SU-DHL-6 (cell line): ENCODE measurements at regions not wholly inside any gene's neighbourhood (a gene's known extent, or its start where the extent isn't known, plus 50 kb on each side); places are given as distances from the start of the nearest gene placed in this dataset.

Experiments used
- H2AFZ ChIP-seq: fragments of 200-600 bp; sonication (generic); 2 replicates; pipeline ENCODE4 v1.6.1; 2014; ENCODE audit warnings: low read depth, mild to moderate bottlenecking, moderate library complexity, mixed read lengths, antibody characterized with exemption, low read length; ENCODE audit not compliant: severe bottlenecking
- H3F3A ChIP-seq: fragments of 200-600 bp; shearing (Covaris generic); 2 replicates; pipeline ENCODE4 v1.6.0; 2016; ENCODE audit warnings: antibody characterized with exemption, mild to moderate bottlenecking; ENCODE audit not compliant: insufficient read depth
- H3K27ac ChIP-seq: fragments of 200-600 bp; sonication (generic); 2 replicates; pipeline ENCODE4 v1.5.1; 2016; ENCODE audit warnings: low read depth, mild to moderate bottlenecking, low read length, moderate library complexity, mixed read lengths
- H3K27me3 ChIP-seq: fragments of 200-600 bp; sonication (generic), shearing (Covaris generic); 2 replicates; pipeline ENCODE4 v1.6.0; 2014; ENCODE audit warnings: mild to moderate bottlenecking, low read length
- H3K36me3 ChIP-seq: fragments of 200-600 bp; sonication (generic); 2 replicates; pipeline ENCODE4 v1.6.1; 2014; ENCODE audit warnings: mild to moderate bottlenecking, low read length, mixed read lengths
- H3K4me2 ChIP-seq: fragments of 300-600, 200-600 bp; shearing (Covaris generic), sonication (generic); 2 replicates; pipeline ENCODE4 v1.6.0; 2014; ENCODE audit warnings: low read length, low read depth, mild to moderate bottlenecking; ENCODE audit not compliant: poor library complexity, severe bottlenecking
- H3K4me3 ChIP-seq: fragments of 200-600 bp; sonication (generic); 2 replicates; pipeline ENCODE4 v1.5.1; 2014; ENCODE audit warnings: antibody characterized with exemption, low read length, mild to moderate bottlenecking, mixed read lengths; ENCODE audit not compliant: insufficient read depth, poor library complexity, severe bottlenecking
- H3K79me2 ChIP-seq: fragments of 200-600 bp; sonication (generic); 2 replicates; pipeline ENCODE4 v1.6.1; 2014; ENCODE audit warnings: mild to moderate bottlenecking, low read length, moderate library complexity; ENCODE audit not compliant: insufficient read depth
- H3K9ac ChIP-seq: fragments of 200-600 bp; sonication (generic); 2 replicates; pipeline ENCODE4 v1.7.0; 2014; ENCODE audit warnings: mild to moderate bottlenecking, low read length
- H3K9me2 ChIP-seq: fragments of 200-600 bp; sonication (generic); replicated peaks from 2 replicates; pipeline ENCODE4 v1.6.1; 2014; ENCODE audit warnings: low read length; ENCODE audit not compliant: insufficient read depth
- H3K9me3 ChIP-seq: fragments of 200-600 bp; sonication (generic); 2 replicates; pipeline ENCODE4 v1.6.1; 2014; ENCODE audit warnings: low read length, mixed read lengths; ENCODE audit not compliant: insufficient read depth
- H4K20me1 ChIP-seq: fragments of 200-600 bp; sonication (generic); 2 replicates; pipeline ENCODE4 v1.6.1; 2014; ENCODE audit warnings: low read depth, mild to moderate bottlenecking, antibody characterized with exemption, low read length, moderate library complexity, mixed read lengths
- CTCF ChIP-seq: fragments of 200-600 bp; sonication (generic); IDR thresholded peaks from one replicate; pipeline ENCODE4 v1.5.1; 2017; ENCODE audit warnings: antibody characterized with exemption, mild to moderate bottlenecking, low read length, moderate library complexity; ENCODE audit not compliant: insufficient read depth, poor library complexity, severe bottlenecking
- EZH2phosphoT487 ChIP-seq: fragments of 200-600 bp; sonication (generic), shearing (Covaris generic); conservative IDR thresholded peaks from 2 replicates; pipeline ENCODE4 v1.6.1; 2018; ENCODE audit warnings: mild to moderate bottlenecking, antibody characterized with exemption, low read length, moderate library complexity, mixed read lengths

DNA sequence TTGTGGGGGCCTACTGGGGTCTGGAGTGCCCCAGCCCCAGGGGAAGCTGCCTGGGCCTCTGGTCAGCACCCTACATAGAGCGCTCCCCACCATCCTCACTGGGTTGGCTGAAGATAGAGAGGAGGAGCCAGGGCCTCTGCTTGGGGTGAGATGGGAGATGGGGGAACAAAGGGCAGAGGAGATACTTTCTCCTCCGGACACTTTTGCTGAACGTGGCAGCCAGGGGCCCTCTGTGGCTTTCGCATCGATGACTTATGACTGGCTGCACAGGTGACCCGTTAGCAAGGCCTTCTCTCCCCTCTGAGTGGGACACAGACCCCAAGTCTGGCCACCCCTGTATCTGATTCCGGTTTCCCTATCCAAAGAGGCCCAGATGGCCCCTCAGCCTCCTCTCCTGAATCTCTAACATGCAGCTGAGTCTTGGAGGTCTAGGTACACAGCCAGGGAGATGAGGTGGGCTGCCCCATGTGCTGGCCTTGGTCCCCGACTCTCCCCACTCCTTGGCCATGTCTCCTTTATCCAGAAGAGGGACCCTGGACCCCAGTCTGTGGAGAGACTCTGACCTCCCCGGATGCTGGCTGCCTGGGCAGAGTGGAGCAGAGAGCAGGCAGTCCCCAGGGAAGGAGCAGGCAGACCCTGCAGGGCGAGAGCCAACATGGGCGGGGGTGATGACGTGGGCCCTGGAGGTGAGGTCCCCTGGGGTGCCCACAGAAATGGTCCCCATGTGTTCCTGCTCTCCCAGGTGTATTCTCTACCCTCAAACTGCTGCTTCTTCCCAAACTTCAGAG is 59.3 kb upstream of the NECTIN1 start:
- H3K4me2 ChIP-seq, result no peak overlapping the region
- no peaks in the 10 kb centered on the region for H3F3A ChIP-seq
- no peaks in the 10 kb centered on the region for H3K79me2 ChIP-seq
- no peaks in the 10 kb centered on the region for H3K36me3 ChIP-seq
- no peak overlapping the region for H3K4me3 ChIP-seq
- H3K9me3 ChIP-seq, result no peaks in the 10 kb centered on the region
- no peaks in the 10 kb centered on the region for H3K9me2 ChIP-seq
- no peak overlapping the region for H3K27ac ChIP-seq
- no peaks in the 10 kb centered on the region for H4K20me1 ChIP-seq
- TF ChIP-seq EZH2phosphoT487 (no peak), CTCF (no peak)
- no peak overlapping the region for H2AFZ ChIP-seq
- no peak overlapping the region for H3K9ac ChIP-seq
- no peaks in the 10 kb centered on the region for H3K27me3 ChIP-seq

GRCh38 chr11:119787074-119787461 is 58.1 kb upstream of the NECTIN1 start:
- no peak overlapping the region for H3K27ac ChIP-seq

DNA sequence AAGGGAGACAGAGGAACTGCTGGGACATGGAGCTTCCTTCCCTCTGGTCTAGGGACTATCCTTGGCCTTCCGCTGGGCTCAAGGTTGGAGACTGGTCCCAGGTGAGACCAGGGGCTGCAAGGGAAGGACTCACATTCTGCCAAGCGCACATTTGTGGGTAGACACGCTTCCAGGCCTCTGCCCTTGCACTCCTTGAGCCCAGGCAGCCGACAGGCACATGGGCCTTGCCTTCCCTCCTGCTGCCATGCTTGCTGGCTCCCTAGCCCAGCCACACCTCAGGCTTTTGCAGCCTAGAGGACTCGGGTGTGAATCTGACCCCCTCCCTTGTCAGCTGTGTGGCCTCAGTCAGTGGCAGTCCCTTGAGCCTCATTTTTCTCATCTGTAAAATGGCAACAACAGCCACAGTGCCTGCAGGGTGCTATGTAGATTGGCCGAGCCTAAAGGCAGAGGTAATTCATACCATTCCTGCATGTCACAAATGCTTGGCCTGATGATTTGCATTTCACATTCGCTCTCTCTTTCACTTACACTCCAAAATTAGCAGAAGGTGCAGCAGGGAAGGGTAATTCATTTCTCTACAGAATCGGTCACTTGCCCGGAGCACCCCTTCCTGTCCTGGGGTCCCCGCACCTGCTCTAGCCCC is 57.6 kb upstream of the NECTIN1 start:
- Histone ChIP-seq H3K36me3 (no peaks in the 10 kb centered on the region), H3K4me3 (no peak overlapping the region), H3K27me3 (no peaks in the 10 kb centered on the region), H3K79me2 (no peaks in the 10 kb centered on the region), H2AFZ (no peak overlapping the region), H3K9me3 (no peaks in the 10 kb centered on the region), H3K9ac (no peak overlapping the region), H4K20me1 (no peaks in the 10 kb centered on the region), H3K4me2 (no peak overlapping the region), H3K27ac (no peak overlapping the region), H3F3A (no peaks in the 10 kb centered on the region), H3K9me2 (no peaks in the 10 kb centered on the region)
- no peak for TF ChIP-seq CTCF
- TF ChIP-seq EZH2phosphoT487, result no peak

More at GRCh38 chr11:119787074-119787461, 58.1 kb upstream of the NECTIN1 start:
- H3K4me3 ChIP-seq, result no peak overlapping the region
- no peaks in the 10 kb centered on the region for H3K9me3 ChIP-seq
- no peaks in the 10 kb centered on the region for H3K36me3 ChIP-seq
- no peaks in the 10 kb centered on the region for H3K9me2 ChIP-seq
- H3K9ac ChIP-seq, result no peak overlapping the region
- H4K20me1 ChIP-seq, result no peaks in the 10 kb centered on the region
- H3K79me2 ChIP-seq, result no peaks in the 10 kb centered on the region
- H3K27me3 ChIP-seq, result no peaks in the 10 kb centered on the region
- H3K4me2 ChIP-seq, result no peak overlapping the region
- no peak overlapping the region for H2AFZ ChIP-seq
- H3F3A ChIP-seq, result no peaks in the 10 kb centered on the region
- TF ChIP-seq EZH2phosphoT487, result no peak
- no peak for TF ChIP-seq CTCF
